ENCODE measurements at regions not wholly inside any gene's neighbourhood (a gene's known extent, or its start where the extent isn't known, plus 50 kb on each side); places are given as distances from the start of the nearest gene placed in this dataset.

DNA sequence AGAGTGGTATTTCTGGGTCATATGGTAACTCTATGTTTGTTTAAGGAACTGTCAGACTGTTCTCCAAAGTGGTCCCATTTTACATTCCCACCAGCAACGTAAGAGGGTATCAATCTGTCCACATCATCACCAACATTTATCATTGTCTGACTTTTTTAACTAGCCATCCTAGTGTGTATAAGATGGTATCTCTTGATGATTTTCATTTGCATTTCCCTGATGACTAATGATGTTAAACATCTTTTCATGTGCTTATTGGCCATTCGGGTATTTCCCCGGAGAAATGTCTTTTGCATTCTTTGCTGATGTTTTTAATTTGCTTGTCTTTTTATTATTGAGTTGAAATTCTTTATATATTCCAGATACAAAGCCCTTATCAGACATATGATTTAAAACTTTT is 370.1 kb upstream of the NR5A2 start:
- TF ChIP-seq CTCF (conservative IDR thresholded peaks at IDR 0.05): no peak
- no peak overlapping the region for H3K27ac ChIP-seq

GRCh38 chr1:199660071-199660470 is 367.4 kb upstream of the NR5A2 start:
- H3K27ac ChIP-seq: no peak overlapping the region
- TF ChIP-seq CTCF (conservative IDR thresholded peaks at IDR 0.05): no peak

GRCh38 chr1:199665371-199665770 is 362.1 kb upstream of the NR5A2 start:
- no peak overlapping the region for H3K27ac ChIP-seq
- TF ChIP-seq CTCF (conservative IDR thresholded peaks at IDR 0.05): no peak

DNA sequence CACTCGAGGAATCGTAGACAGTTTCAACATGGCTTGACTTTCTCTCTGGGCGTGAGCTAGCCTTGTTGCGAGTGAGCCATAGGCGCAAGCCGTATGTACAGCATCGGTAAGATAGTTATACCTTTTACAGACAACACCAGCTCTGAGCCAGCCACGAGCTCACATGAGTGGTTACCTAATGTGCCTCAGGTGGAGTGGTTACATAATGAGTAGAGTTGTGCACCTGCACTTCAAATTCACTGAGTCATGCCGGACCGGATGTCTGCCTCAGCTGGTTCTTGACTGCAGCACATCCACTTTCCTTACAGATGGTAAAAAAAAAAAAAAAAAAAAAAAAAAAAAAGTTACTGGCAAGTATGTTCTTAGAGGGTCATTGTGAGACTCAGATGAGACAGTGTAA is 360.4 kb upstream of the NR5A2 start:
- TF ChIP-seq CTCF (conservative IDR thresholded peaks at IDR 0.05): no peak
- no peak overlapping the region for H3K27ac ChIP-seq

GRCh38 chr1:199669916-199670315 is 357.6 kb upstream of the NR5A2 start:
- no peak for TF ChIP-seq CTCF (conservative IDR thresholded peaks at IDR 0.05)
- H3K27ac ChIP-seq: no peak overlapping the region

GRCh38 chr1:199671684-199672083 is 355.8 kb upstream of the NR5A2 start:
- no peak for TF ChIP-seq CTCF (conservative IDR thresholded peaks at IDR 0.05)

GRCh38 chr1:199675937-199676336 is 351.6 kb upstream of the NR5A2 start:
- no peak; the same call in 1 of the 2 replicates for TF ChIP-seq CTCF (conservative IDR thresholded peaks at IDR 0.05)
- no peak overlapping the region for H3K27ac ChIP-seq

More at GRCh38 chr1:199671684-199672083, 355.8 kb upstream of the NR5A2 start:
- no peak overlapping the region for H3K27ac ChIP-seq

DNA sequence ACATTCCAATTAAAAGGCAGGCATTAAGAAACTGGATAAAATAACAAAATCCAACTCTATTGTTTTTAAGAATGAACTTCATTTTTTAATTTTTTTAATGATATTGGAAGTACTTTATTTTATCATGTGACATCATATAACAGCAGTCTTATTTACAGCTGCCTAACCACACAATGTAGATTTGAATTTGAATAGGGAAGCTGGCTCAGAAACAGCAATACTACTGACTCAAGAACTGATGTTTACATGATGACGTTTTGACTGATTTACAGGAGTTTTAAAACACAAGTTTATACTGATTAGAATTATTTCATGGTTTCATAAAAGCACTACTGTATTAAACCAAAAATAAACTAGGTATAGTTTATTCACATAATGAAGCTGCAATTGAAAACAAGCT is 348.7 kb upstream of the NR5A2 start:
- no peak for TF ChIP-seq CTCF (conservative IDR thresholded peaks at IDR 0.05)

More for the DNA sequence above, 348.7 kb upstream of the NR5A2 start:
- no peak overlapping the region for H3K27ac ChIP-seq

Measured in VCaP (cell line).